ENCODE measurements at regions not wholly inside any gene's neighbourhood (a gene's known extent, or its start where the extent isn't known, plus 50 kb on each side); places are given as distances from the start of the nearest gene placed in this dataset.

DNA sequence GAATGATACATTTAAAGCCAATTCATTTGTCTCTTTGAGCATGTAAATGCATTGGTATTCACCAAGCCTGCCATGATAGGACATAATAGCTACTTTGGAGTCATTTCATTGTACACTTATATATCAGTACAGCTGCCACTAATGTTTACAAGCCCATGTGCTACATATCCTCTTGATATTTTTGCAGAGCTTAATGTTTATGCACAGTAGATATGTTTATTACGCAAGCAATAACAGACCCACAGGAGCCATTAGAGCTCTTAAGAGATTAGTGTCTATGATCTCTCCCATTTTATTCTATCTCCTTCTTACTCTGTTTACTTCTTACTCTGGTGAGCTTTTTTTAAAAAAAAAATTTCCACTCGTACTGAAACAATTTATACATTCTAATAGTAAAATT, 1132.1 kb upstream of the ZEB2 start:
- TF ChIP-seq, protein P1, sequence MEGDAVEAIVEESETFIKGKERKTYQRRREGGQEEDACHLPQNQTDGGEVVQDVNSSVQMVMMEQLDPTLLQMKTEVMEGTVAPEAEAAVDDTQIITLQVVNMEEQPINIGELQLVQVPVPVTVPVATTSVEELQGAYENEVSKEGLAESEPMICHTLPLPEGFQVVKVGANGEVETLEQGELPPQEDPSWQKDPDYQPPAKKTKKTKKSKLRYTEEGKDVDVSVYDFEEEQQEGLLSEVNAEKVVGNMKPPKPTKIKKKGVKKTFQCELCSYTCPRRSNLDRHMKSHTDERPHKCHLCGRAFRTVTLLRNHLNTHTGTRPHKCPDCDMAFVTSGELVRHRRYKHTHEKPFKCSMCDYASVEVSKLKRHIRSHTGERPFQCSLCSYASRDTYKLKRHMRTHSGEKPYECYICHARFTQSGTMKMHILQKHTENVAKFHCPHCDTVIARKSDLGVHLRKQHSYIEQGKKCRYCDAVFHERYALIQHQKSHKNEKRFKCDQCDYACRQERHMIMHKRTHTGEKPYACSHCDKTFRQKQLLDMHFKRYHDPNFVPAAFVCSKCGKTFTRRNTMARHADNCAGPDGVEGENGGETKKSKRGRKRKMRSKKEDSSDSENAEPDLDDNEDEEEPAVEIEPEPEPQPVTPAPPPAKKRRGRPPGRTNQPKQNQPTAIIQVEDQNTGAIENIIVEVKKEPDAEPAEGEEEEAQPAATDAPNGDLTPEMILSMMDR (IDR thresholded peaks at IDR 0.05), result no peak
- no peak for TF ChIP-seq POLR2A (IDR thresholded peaks at IDR 0.05)

Measured in testis (tissue), 2 donors.